Spleen (tissue), 11 donors: ENCODE measurements at regions not wholly inside any gene's neighbourhood (a gene's known extent, or its start where the extent isn't known, plus 50 kb on each side); places are given as distances from the start of the nearest gene placed in this dataset.
"Not testable (repeated sequence)": the region's sequence is repeated elsewhere in the genome, so short reads cannot be mapped to it uniquely, and the experiment has no call there.

Source experiments
- DNase-seq: peaks from one replicate; pipeline ENCODE4 v3.0.0-alpha.2; 2020
- H3K27ac ChIP-seq, 8 donors: fragments of 200-600 bp; sonication (generic) in 7 of 8; 1 replicate in 4 of 8; 2 replicates in 4 of 8; pipeline versions ENCODE4 v1.5.0 to v1.8.0; 2016 to 2021; ENCODE audit warnings: inconsistent platforms in 4 of 8, mild to moderate bottlenecking in 4 of 8, moderate library complexity in 1 of 8
- H3K27me3 ChIP-seq, 7 donors: fragments of 200-600 bp; sonication (generic) in 6 of 7; replicated peaks in 1 of 7; 1 replicate in 4 of 7; 2 replicates in 3 of 7; pipeline versions ENCODE4 v1.5.0 to v1.8.0; 2016 to 2021; ENCODE audit warnings: inconsistent platforms in 3 of 7, mild to moderate bottlenecking in 1 of 7
- H3K36me3 ChIP-seq, 6 donors: fragments of 200-600 bp; sonication (generic) in 5 of 6; 1 replicate in 4 of 6; 2 replicates in 2 of 6; pipeline versions ENCODE4 v1.5.0 to v1.8.0; 2016 to 2021; ENCODE audit warnings: inconsistent platforms in 2 of 6
- H3K4me1 ChIP-seq, 6 donors: fragments of 200-600 bp; sonication (generic) in 5 of 6; 1 replicate in 3 of 6; 2 replicates in 3 of 6; pipeline versions ENCODE4 v1.5.0 to v1.8.0; 2016 to 2021; ENCODE audit warnings: inconsistent platforms in 3 of 6
- H3K4me3 ChIP-seq, 8 donors: fragments of 200-600 bp; sonication (generic) in 7 of 8; 1 replicate in 4 of 8; 2 replicates in 4 of 8; pipeline versions ENCODE4 v1.5.0 to v1.8.0; 2016 to 2021; ENCODE audit warnings: inconsistent platforms in 4 of 8, mild to moderate bottlenecking in 4 of 8, moderate library complexity in 2 of 8
- H3K9me3 ChIP-seq, 8 donors: fragments of 200-600 bp; sonication (generic) in 7 of 8; 1 replicate in 4 of 8; 2 replicates in 4 of 8; pipeline versions ENCODE4 v1.5.0 to v1.8.0; 2016 to 2021; ENCODE audit warnings: inconsistent platforms in 4 of 8
- CTCF ChIP-seq, 11 experiments: fragments of 200-600 bp in 7 of 11; fragments of 450-650 bp in 4 of 11; sonication (generic) in 4 of 11; IDR thresholded peaks in 8 of 11; conservative IDR thresholded peaks in 3 of 11; 1 replicate in 7 of 11; 2 replicates in 4 of 11; pipeline versions ENCODE4 v1.4.0 to v1.8.0; 2016 to 2021; ENCODE audit warnings: antibody characterized with exemption in 11 of 11, inconsistent platforms in 4 of 11, mild to moderate bottlenecking in 1 of 11
- POLR2A ChIP-seq, 3 donors: fragments of 450-650 bp; IDR thresholded peaks; one replicate each; pipeline ENCODE4 v1.5.1; 2017; ENCODE audit warnings: antibody characterized with exemption in 3 of 3, mild to moderate bottlenecking in 1 of 3
- POLR2AphosphoS5 ChIP-seq, 3 donors: sonication (generic); formaldehyde crosslinking; IDR thresholded peaks; one replicate each; pipeline ENCODE4 v1.5.1; 2017; ENCODE audit warnings: antibody characterized with exemption in 3 of 3
- WGBS, 5 donors: extraction: QIAGEN DNeasy Blood & Tissue Kit in 3 of 5; methylation state at CpG; one replicate each; pipeline versions ENCODE4 v1.1.5 to v1.1.7; 2013 to 2018; 5-methylcytosine and 5-hydroxymethylcytosine counted together
- intact Hi-C: fragments of 100-400 bp; cut with DNase I; formaldehyde crosslinking; loops from one replicate; pipeline ENCODE4 v1.15.0; 2023; ENCODE audit warnings: low total_unique reads
- donor health status: healthy with polysubstance abuse.
- donor health status: DM: no; HTN: no; CAD: no; lungs with moderate emphysema.
- donor health status: DM: no; HTN: no; CAD: no.
- donor health status: Bipolar disorder and iron deficiency.
- donor health status: healthy.
- donor health status: DM: no; HTN: no; CAD: no.
- donor health status: DM: yes; HTN: yes; CAD: no.

GRCh38 chr3:163560459-163560858 is 1517.8 kb downstream of the SI start:
- 63 to 85% (median 68%) methylated on average over 2 of the region's 2 CpGs for WGBS, 5 donors

GRCh38 chr3:163556813-163557523 is 1521.3 kb downstream of the SI start:
- intact Hi-C loops: no loop called here
- Histone ChIP-seq H3K4me1 (no peaks in the 10 kb centered on the region), H3K27me3 (no peaks in the 10 kb centered on the region), H3K4me3 (no peak overlapping the region), H3K36me3 (no peaks in the 10 kb centered on the region), H3K27ac (no peak overlapping the region), H3K9me3 (peaks cover 0 to 12% (median 2%) of the 10 kb centered on the region in 8 donors)
- TF ChIP-seq POLR2A (IDR thresholded peaks at IDR 0.05): no peak
- no peak for TF ChIP-seq CTCF (IDR thresholded peaks at IDR 0.05 in 8 of 11, conservative IDR thresholded peaks at IDR 0.05 in 3 of 11)
- no peak for TF ChIP-seq POLR2AphosphoS5 (IDR thresholded peaks at IDR 0.05)
- WGBS, 5 donors: 79 to 86% (median 82%) methylated on average over 4 of the region's 4 CpGs
- DNase-seq: no peak

More at GRCh38 chr3:163560459-163560858, 1517.8 kb downstream of the SI start:
- no peaks in the 10 kb centered on the region for H3K4me1 ChIP-seq
- TF ChIP-seq CTCF (IDR thresholded peaks at IDR 0.05 in 8 of 11, conservative IDR thresholded peaks at IDR 0.05 in 3 of 11) (no peak), POLR2AphosphoS5 (IDR thresholded peaks at IDR 0.05) (no peak), POLR2A (IDR thresholded peaks at IDR 0.05) (no peak)
- H3K27ac ChIP-seq: no peak overlapping the region
- no peaks in the 10 kb centered on the region for H3K27me3 ChIP-seq
- no peak overlapping the region for H3K4me3 ChIP-seq
- no peaks in the 10 kb centered on the region for H3K36me3 ChIP-seq
- intact Hi-C loops: no loop called here
- no peak for DNase-seq
- H3K9me3 ChIP-seq: peaks cover 0 to 9% (median 3%) of the 10 kb centered on the region in 8 donors

- DNase-seq: no peak
- intact Hi-C loops: no loop called here
- no peak overlapping the region for H3K27ac ChIP-seq
- no peaks in the 10 kb centered on the region for H3K27me3 ChIP-seq
- H3K36me3 ChIP-seq: no peaks in the 10 kb centered on the region
- no peak overlapping the region for H3K4me3 ChIP-seq
- 0 to 64% (median 50%) methylated on average over 1 of the region's 1 CpG for WGBS, 5 donors
- peaks cover 0 to 15% (median 2%) of the 10 kb centered on the region in 8 donors for H3K9me3 ChIP-seq
- TF ChIP-seq CTCF (IDR thresholded peaks at IDR 0.05 in 8 of 11, conservative IDR thresholded peaks at IDR 0.05 in 3 of 11): no peak
- TF ChIP-seq POLR2AphosphoS5 (IDR thresholded peaks at IDR 0.05): no peak
- no peak for TF ChIP-seq POLR2A (IDR thresholded peaks at IDR 0.05)
- no peaks in the 10 kb centered on the region for H3K4me1 ChIP-seq
These were observed 1522.4 kb downstream of the SI start for GRCh38 chr3:163555918-163556317.

GRCh38 chr3:163552659-163552966 is 1525.7 kb downstream of the SI start:
- no peaks in the 10 kb centered on the region for H3K36me3 ChIP-seq
- H3K4me3 ChIP-seq: no peak overlapping the region
- H3K27ac ChIP-seq: no peak overlapping the region
- DNase-seq: peak; percentile 63
- intact Hi-C loops: no loop called here
- peaks cover 0 to 15% (median 2%) of the 10 kb centered on the region in 8 donors for H3K9me3 ChIP-seq
- H3K4me1 ChIP-seq: no peaks in the 10 kb centered on the region
- H3K27me3 ChIP-seq: no peaks in the 10 kb centered on the region
- no peak for TF ChIP-seq CTCF (IDR thresholded peaks at IDR 0.05 in 8 of 11, conservative IDR thresholded peaks at IDR 0.05 in 3 of 11)
- TF ChIP-seq POLR2A (IDR thresholded peaks at IDR 0.05): no peak
- no peak for TF ChIP-seq POLR2AphosphoS5 (IDR thresholded peaks at IDR 0.05)
- 87 to 97% (median 90%) methylated on average over 16 to 17 of the region's 17 CpGs for WGBS, 5 donors

DNA sequence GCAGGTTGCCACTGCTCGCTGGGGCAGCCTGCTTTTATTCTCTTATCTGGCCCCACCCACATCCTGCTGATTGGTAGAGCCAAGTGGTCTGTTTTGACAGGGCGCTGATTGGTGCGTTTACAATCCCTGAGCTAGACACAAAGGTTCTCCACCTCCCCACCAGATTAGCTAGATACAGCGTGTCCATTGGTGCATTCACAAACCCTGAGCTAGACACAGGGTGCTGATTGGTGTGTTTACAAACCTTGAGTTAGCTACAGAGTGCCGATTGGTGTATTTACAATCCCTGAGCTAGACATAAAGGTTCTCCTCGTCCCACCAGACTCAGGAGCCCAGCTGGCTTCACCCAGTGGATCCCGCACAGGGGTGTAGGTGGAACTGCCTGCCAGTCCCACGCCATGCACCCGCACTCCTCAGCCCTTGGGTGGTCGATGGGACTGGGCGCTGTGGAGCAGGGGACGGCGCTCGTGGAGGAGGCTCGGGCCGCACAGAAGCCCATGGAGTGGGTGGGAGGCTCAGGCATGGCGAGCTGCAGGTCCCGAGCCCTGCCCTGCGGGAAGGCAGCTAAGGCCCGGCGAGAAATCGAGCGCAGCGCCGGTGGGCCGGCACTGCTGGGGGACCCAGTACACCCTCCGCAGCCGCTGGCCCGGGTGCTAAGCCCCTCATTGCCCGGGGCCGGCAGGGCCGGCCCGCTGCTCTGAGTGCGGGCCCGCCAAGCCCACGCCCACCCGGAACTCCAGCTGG is 1526.2 kb downstream of the SI start:
- H3K4me1 ChIP-seq, H3K36me3 ChIP-seq, H3K27ac ChIP-seq, H3K4me3 ChIP-seq, DNase-seq, H3K27me3 ChIP-seq, intact Hi-C loops: not testable (repeated sequence)
- WGBS, 5 donors: 80 to 93% (median 88%) methylated on average over 5 to 31 of the region's 37 CpGs
- H3K9me3 ChIP-seq: peaks cover 0 to 15% (median 2%) of the 10 kb centered on the region in 8 donors
